ENCODE measurements at regions not wholly inside any gene's neighbourhood (a gene's known extent, or its start where the extent isn't known, plus 50 kb on each side); places are given as distances from the start of the nearest gene placed in this dataset.

DNA sequence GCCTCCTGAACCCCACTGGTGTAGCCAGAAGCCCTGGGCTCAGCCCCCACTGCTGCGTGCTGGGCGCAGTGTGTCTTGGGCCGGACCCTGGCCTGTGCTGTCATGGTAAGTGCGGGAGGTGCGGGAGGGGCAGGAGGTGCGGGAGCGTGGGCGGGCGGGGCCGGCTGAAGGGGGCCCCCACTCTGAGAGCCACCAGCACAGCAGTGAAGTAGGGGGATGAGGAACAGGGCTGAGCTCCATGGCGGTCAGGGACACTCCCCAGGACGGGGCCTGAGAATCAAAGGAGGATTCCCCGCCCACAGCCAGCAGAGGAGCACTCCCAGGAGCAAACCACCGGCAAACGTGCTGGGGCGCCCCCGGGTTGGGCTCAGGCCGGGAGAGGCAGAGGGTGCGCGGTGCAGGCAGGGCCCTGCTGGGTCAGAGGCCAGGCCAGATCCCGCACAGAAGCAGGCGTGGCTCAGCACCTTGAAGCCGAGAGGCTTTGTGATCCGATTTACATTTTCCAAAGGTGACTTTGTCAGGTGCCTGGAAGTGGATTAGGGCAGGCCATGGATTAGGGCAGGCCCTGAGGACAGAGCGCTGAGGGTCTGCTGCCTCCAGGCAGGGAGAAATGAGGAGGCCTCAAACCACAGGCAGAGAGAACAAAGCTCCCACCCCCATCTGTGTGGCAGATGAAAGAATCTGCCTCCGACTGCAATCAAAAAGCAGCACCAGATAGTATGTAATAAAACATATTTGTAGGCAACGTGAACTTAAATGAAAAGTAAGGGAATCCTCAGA is 152.0 kb upstream of the RAB6C start:
- Histone ChIP-seq H3K36me3 (replicated peaks; ENCODE audit: insufficient read depth, low read length) (no peaks in the 10 kb centered on the region), H2AFZ (ENCODE audit: low read length) (no peak overlapping the region), H3K27ac (ENCODE audit: low read length) (no peak overlapping the region), H3K9ac (ENCODE audit: low read length) (no peak overlapping the region), H3K4me3 (ENCODE audit: low read length) (no peak overlapping the region), H3K79me2 (ENCODE audit: low read length) (no peaks in the 10 kb centered on the region), H4K20me1 (ENCODE audit: insufficient read depth, low read length) (no peaks in the 10 kb centered on the region), H3K4me1 (ENCODE audit: low read length) (no peaks in the 10 kb centered on the region), H3F3A (ENCODE audit: insufficient read depth, low read length) (no peaks in the 10 kb centered on the region), H3K9me3 (replicated peaks; ENCODE audit: insufficient read depth, low read length) (no peaks in the 10 kb centered on the region), H3K27me3 (replicated peaks; ENCODE audit: insufficient read depth, low read length) (no peaks in the 10 kb centered on the region), H3K9me2 (replicated peaks; ENCODE audit: insufficient read depth, low read length) (no peaks in the 10 kb centered on the region), H3K4me2 (ENCODE audit: low read depth, low read length) (no peak overlapping the region)
- TF ChIP-seq EZH2 (optimal IDR thresholded peaks at IDR 0.05; ENCODE audit: low read depth, low read length), result no peak
- TF ChIP-seq EZH2phosphoT487 (IDR thresholded peaks at IDR 0.05; ENCODE audit: low read length), result no peak
- TF ChIP-seq CTCF (IDR thresholded peaks at IDR 0.05; ENCODE audit: low read length), result no peak
- no peak for DNase-seq

DNA sequence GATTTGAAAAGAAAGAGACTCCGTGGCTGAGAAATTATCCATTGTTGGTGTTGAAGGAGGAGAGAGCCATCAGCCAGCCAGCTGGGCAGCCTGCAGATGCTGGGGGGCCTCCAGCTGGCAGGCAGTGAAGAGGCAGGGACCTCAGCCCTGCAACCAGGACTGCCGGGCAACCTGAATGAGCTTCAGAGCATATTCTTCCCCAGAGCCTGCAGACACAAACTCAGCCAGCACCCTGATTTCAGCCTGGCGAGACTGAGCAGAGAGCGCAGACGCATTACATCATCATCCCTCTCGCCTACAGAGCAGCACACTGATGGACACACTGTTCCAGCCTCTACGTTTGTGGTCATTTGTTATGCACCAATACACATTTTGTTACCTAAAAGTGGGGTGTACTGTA is 150.7 kb upstream of the RAB6C start:
- no peak for TF ChIP-seq EZH2 (optimal IDR thresholded peaks at IDR 0.05; ENCODE audit: low read depth, low read length)
- TF ChIP-seq CTCF (IDR thresholded peaks at IDR 0.05; ENCODE audit: low read length), result no peak
- TF ChIP-seq EZH2phosphoT487 (IDR thresholded peaks at IDR 0.05; ENCODE audit: low read length), result no peak
- no peaks in the 10 kb centered on the region for H3K9me3 ChIP-seq (replicated peaks; ENCODE audit: insufficient read depth, low read length)

GRCh38 chr2:129829588-129829987 is 149.9 kb upstream of the RAB6C start:
- TF ChIP-seq EZH2 (optimal IDR thresholded peaks at IDR 0.05; ENCODE audit: low read depth, low read length) (no peak), CTCF (IDR thresholded peaks at IDR 0.05; ENCODE audit: low read length) (no peak), EZH2phosphoT487 (IDR thresholded peaks at IDR 0.05; ENCODE audit: low read length) (no peak)
- no peaks in the 10 kb centered on the region for H3K79me2 ChIP-seq (ENCODE audit: low read length)
- H3K36me3 ChIP-seq (replicated peaks; ENCODE audit: insufficient read depth, low read length), result no peaks in the 10 kb centered on the region
- H3K27me3 ChIP-seq (replicated peaks; ENCODE audit: insufficient read depth, low read length), result no peaks in the 10 kb centered on the region
- H4K20me1 ChIP-seq (ENCODE audit: insufficient read depth, low read length), result no peaks in the 10 kb centered on the region
- peak; percentile 10 for DNase-seq
- no peaks in the 10 kb centered on the region for H3F3A ChIP-seq (ENCODE audit: insufficient read depth, low read length)
- no peak overlapping the region for H2AFZ ChIP-seq (ENCODE audit: low read length)
- H3K9ac ChIP-seq (ENCODE audit: low read length), result no peak overlapping the region
- H3K4me3 ChIP-seq (ENCODE audit: low read length), result no peak overlapping the region
- H3K9me3 ChIP-seq (replicated peaks; ENCODE audit: insufficient read depth, low read length), result no peaks in the 10 kb centered on the region
- H3K27ac ChIP-seq (ENCODE audit: low read length), result no peak overlapping the region
- H3K4me1 ChIP-seq (ENCODE audit: low read length), result no peaks in the 10 kb centered on the region
- no peak overlapping the region for H3K4me2 ChIP-seq (ENCODE audit: low read depth, low read length)
- H3K9me2 ChIP-seq (replicated peaks; ENCODE audit: insufficient read depth, low read length), result no peaks in the 10 kb centered on the region

More for the DNA sequence above, 150.7 kb upstream of the RAB6C start:
- Histone ChIP-seq H2AFZ (ENCODE audit: low read length) (no peak overlapping the region), H3K4me3 (ENCODE audit: low read length) (no peak overlapping the region), H3F3A (ENCODE audit: insufficient read depth, low read length) (no peaks in the 10 kb centered on the region), H3K4me1 (ENCODE audit: low read length) (no peaks in the 10 kb centered on the region), H3K4me2 (ENCODE audit: low read depth, low read length) (no peak overlapping the region), H3K79me2 (ENCODE audit: low read length) (no peaks in the 10 kb centered on the region), H3K27ac (ENCODE audit: low read length) (no peak overlapping the region), H3K36me3 (replicated peaks; ENCODE audit: insufficient read depth, low read length) (no peaks in the 10 kb centered on the region), H3K9ac (ENCODE audit: low read length) (no peak overlapping the region), H4K20me1 (ENCODE audit: insufficient read depth, low read length) (no peaks in the 10 kb centered on the region), H3K27me3 (replicated peaks; ENCODE audit: insufficient read depth, low read length) (no peaks in the 10 kb centered on the region), H3K9me2 (replicated peaks; ENCODE audit: insufficient read depth, low read length) (no peaks in the 10 kb centered on the region)
- DNase-seq, result no peak
